ENCODE measurements at regions not wholly inside any gene's neighbourhood (a gene's known extent, or its start where the extent isn't known, plus 50 kb on each side); places are given as distances from the start of the nearest gene placed in this dataset.
"Not testable (repeated sequence)": the region's sequence is repeated elsewhere in the genome, so short reads cannot be mapped to it uniquely, and the experiment has no call there.

DNA sequence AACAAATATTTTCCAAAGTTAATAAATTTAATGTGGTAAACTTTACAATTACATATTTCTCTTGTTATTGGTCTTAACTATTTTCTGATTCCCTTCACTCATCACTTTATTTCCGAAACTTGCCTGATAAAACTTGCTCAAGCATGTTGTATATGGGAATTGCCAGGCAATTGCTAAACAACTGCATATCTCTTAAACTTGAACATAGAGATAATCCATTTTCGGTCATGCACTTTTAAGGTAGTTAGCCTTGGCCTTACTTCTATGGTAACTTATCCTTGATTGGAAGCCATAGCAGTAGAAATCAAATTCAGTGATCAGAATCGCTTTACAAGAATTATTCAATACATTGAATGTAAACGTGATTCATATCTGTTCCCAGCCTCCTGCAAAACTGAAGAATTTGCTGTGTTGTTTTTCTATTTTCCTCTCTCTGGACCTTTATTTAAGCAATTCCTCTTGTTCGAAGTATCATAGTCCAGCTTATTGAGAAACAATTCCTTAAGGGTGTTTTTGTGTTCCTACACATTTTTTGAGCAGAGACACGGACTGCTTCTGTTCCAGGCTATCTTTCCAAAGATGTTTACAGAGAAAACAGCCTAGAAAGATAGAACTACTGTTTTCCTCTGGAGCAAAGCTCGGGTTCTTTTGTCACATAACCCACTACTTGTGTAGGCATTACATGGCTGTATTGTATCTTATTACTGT lies 674.3 kb downstream of the IRS1 start:
- DNase-seq (ENCODE audit: low read depth) = no peak

DNA sequence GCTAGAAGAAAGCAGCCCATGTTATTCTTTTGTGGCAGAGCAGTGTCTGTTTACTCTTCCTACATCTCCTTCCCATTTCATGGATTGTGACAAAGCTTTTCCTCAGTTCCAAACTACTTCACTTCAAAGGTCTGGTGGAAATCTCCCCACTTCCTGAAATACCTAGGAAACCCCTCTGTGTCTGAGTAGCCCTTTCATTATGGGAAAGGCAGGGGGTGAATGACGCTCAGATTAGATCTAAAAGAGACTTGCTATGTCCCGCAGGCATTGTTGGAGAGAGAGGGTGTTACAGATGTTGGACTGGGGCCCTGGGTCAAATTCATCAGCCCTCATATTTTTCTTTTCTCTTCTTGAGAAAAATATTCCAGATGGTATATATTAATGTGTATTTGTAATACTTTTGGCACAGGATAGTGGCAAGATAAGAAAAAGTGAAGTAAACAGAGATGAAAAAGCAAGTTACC lies 675.0 kb downstream of the IRS1 start:
- DNase-seq (ENCODE audit: low read depth) = peak; percentile 61

DNA sequence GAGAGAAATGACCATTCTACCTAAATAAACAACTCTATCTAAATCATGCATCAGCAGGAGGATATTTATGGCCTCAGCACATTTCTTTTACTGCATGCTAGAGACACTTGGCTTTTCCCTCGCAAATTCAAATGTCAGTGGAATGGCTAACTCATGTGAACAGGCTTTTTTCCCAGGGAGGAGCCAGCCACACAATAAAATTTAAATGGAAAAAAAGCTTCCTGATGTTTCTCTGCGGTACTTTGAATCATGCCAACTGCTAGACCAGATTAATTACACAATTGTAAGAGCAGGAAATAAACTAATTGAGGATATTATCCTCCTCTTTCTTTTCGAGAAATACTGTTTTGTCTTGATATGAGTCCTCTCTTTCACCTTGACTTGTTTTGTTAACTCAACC lies 676.3 kb downstream of the IRS1 start:
- peak; percentile 91 for DNase-seq (ENCODE audit: low read depth)

DNA sequence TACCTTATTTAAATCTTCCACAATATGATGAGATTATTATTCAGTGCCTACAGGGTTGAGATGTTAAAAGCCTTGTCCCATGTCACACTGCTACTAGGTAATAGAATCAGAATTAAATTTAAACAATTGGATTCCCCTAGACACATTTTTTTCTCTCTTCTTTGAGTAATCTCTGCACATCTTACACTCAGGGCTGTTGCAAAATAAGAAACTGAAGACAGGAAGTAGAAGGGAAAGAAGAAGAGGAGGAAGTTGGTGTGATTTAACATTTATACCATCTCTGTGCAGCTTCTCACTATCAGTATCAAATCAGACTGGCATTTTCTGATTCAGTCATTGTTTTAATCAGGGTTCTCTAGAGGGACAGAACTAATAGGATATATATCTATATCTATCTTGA lies 677.6 kb downstream of the IRS1 start:
- DNase-seq (ENCODE audit: low read depth) = peak; percentile 9

DNA sequence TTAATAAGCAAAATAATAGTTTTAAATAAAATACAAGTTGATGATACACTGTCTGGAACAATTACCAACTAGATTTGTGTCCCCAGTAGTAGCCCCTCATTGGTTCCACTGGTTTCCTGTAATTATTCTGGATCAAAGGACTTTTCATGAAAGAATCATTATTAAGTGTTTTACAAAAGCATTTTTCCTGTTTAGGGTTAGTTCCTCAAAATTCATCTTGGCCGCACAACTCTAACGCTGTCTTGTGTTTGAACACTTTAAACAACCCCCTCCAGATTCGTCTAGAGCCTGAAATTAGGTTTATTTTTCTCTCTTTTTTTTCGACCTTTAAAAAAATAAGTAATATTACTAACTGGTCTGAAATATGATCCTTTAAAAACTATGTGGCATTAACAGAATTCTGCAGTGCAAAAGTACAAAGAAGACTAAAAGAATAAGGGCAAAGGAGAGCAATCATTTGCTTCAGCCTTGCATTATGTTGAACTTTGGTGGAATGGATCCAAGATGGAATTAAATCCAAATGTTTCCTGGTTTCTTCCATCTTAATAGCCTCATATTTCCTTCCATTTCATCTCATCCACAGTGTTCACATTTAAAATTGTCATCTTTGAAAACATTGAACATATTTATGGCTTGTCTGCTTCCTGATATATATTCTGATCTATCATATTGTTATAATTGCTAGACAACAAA lies 678.4 kb downstream of the IRS1 start:
- DNase-seq (ENCODE audit: low read depth) = peak; percentile 29

DNA sequence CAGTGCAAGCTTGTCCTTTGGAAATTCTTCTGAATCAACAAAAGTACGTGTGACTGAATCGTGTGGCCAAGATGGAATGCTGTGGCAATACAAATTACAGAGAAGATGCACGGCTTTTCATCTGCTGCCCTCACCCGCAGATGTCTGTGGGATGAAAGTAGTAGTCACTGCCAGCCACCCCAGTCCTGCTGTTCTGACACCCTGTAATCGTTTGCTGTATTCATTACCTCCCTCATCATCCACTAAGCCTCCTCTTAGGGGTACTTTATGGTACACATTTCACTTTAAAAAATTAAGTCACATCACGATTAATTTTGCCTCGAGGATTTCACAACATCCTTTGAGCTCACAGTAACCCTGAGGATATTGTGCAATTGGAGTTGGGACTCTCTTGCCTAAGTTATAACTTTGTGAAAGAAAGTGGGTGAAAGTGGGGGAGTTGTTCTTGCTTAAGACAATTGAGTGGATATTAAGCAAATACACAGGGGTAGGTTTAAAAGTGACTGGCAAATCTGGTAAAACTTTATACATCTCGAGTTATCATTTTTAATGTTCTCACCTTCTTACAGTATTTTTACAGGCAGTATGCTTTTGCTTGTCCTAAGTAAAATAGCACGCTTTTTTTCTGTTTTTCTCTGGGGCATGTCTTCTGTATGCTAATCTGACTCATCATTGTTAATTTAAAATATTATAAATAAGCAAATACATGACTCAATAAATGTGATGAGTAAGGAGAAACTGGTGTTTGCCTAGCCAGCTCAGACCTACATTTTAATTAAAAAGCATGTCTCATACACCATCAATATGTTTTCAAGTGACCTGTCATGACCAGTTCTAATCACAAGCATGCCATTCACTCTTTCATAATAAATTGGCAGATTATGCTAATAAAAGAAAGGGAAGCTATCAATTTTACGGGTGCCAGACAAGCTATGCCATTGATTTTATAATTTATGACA lies 680.9 kb downstream of the IRS1 start:
- DNase-seq (ENCODE audit: low read depth) = peak; percentile 93

DNA sequence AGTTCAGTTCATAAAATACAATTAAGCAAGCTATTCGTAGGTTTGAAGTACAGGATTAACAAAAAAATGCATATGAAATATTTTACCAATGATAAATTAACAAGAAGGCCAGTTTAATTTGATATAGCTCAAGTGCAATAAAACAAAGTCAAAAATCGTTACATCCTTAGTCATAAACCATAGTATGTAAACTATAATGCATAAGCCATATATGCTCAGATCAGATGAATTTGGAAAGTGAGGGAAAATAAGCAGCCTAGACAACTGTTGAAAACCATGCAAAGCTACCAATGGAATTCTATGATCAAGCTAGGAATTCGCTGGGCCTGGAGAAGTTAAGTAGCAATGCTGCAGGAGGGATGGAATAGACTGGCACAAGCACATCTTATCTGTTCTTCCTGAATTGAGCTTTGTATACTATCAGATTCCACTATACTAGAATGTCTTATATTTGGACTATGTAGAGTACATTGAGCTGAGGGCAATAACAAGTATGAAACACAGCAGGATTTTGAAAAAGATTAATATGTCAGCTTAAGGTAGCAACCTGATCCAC lies 682.0 kb downstream of the IRS1 start:
- DNase-seq (ENCODE audit: low read depth) = peak; percentile 39

DNA sequence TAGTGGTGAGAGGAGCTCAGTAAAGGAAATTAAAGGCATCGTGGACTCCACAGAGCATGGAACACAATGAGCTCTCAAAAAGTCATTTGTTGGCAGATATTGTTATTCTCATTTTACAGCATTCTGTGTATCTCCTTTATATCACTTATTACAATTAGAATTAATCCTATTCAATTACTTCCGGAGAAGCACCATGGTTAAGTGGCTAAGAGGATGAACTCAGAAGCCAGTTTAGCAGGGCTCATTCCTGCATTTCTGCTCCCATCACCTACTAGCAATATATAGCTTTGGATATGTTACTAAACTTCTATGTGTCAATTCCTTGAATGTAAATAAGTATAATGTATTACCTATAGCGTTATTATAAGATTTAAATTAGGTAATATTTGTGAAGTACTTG lies 683.3 kb downstream of the IRS1 start:
- no peak for DNase-seq (ENCODE audit: low read depth)

DNA sequence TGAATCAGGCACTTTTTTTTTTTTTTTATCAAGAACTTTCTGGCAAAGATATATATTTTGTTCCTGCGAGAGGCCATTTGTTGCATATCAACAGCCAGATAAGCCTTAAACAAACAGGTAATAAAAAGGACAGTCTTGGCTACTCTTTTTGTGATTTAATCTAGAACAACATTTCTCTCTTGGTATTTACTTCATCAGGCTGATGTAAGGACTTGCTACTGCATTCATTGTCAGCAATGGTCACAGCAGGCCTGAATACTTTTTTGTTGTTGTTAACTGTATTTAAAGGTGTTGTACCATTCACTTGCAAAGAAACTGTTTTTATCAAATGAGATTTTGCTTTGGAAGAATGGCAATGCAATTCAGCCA lies 683.8 kb downstream of the IRS1 start:
- DNase-seq (ENCODE audit: low read depth) = peak; percentile 36

DNA sequence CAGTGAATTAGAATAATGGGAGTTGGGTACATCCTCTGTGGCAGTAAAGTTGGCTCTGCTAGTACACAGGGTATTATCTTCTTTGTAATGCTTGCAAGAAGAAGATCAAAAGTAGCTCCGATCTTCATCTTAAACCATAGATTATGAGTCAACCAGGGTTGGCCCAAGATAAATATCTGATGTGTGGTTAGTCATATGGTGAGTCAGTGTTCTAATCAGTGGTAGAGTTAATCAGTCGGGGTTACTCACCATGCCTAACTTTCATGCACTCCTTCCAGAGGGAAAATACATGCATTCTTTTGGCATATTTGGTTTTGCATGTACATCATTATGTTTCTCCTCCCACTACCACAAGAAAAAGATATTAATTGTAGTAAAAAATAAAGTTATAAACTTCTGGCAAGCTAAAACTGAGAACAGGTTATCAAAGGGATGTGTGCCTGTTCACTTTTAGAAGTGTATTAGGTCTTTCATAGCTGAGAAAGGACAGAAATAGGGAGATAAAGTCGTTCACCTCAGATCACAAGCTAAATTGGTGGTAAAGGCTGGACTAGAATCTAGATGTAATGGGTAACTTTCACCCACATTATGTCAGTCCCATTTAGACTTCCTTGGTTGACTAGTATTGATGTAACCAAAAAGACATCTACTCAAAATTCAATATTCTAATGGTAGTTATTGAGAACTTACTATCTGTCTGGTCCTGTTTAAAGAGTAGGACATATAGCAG lies 684.4 kb downstream of the IRS1 start:
- peak; percentile 98 for DNase-seq (ENCODE audit: low read depth)

DNA sequence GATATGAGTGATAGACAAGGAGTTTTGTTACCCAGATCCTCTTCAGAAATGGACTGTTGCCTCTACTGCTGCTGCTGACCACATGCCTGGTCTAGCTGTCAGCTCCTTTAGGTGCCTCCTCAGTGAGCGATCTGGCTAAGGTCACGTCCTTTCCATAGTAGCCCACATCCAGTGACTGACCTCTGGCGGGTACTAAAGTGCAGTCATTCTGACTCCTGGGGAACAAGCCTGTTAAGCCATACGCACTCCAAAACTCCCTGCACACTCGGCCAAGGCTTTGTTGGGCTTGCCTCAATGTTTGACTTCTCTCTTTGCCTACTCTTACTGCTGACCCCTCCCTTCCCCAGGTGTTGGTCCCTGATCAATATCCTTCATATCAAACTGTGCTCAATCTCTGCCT lies 685.2 kb downstream of the IRS1 start:
- peak; percentile 6 for DNase-seq (ENCODE audit: low read depth)

DNA sequence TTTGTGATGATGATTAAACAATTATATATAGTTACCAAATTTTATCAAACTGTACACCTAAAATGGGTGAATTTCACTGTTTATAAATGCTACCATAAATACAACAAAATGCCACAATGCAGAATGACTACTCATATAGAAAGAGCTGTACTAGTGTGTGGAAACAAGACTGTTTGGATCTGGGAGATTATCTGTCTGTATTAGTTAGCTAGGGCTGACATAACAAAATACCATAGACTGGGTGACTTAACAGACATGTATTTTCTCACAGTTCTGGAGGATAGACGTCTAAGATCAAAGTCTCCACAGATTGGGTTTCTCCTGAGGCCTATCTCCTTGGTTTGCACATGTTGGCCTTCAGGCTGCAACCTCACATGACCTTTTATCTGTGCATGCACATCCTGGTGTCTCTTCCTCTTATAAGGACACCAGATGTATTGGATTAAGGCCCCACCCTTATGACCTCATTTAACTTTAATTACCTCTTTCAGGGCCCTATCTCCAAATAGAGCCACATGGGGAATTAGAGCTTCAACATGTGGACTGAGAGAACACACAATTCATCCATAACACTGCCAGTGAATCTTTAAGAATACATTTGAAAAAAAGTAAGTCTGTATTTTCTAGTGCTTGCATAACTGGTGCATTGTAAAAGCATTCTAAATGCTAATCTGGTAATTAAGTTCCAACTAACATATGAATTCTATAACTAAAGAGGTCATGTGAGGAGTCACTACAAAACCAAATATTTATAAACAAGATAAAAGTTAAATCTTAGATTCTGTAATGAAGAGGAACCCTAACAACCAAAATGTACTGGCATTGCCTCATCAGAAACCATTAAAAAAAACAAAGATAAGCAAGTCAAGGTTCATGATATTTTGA lies 699.6 kb downstream of the NYAP2 start:
- DNase-seq (ENCODE audit: low read depth) = no peak

DNA sequence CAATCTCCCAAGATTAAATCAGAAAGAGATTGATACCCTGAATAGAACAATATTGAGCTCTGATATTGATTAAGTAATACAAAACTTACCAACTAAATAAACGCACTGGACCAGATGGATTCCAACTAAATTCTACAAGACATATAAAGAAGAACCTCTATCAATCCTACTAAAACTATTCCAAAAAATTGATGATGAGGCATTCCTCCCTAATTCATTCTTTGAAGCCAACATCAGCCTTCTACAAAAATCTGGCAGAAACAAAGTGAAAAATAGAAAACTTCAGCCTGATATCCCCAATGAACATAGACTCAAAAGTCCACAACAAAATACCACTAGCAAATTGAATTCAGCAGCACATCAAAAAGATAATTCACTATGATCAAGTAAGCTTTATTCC lies 695.5 kb downstream of the NYAP2 start:
- DNase-seq (ENCODE audit: low read depth) = no peak

DNA sequence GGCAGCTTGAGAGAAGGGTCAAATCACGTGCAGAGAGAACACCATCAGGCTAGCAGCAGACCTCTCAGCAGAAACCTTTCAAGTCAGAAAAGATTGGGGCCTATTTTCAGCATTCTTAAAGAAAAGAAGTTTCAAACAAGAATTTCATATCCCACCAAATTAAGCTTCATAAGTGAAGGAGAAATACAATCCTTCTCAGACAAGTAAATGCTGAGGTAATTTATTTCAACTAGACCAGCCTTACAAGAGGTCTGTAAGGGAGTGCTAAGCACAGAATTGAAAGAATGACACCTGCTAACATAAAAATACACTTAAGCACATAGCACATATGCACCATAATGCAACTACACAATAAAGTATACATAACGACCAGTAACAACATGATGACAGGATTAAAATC lies 693.9 kb downstream of the NYAP2 start:
- no peak for DNase-seq (ENCODE audit: low read depth)

DNA sequence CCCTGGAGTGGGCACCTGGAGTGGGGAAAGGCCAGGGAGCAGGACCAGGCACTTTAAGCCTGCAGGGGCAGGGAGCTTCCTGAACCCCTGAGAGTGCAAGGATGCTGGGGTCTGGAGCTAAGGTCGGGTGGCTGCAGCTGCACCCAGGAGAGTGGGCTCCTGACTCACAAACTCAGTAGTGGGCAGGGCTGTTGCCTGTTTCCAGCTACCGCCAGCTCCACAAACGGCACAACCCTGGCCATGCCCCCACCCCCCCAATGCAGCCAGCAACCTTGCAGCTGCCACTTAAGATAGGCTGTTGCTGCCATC lies 688.8 kb downstream of the NYAP2 start:
- DNase-seq (ENCODE audit: low read depth) = no peak

DNA sequence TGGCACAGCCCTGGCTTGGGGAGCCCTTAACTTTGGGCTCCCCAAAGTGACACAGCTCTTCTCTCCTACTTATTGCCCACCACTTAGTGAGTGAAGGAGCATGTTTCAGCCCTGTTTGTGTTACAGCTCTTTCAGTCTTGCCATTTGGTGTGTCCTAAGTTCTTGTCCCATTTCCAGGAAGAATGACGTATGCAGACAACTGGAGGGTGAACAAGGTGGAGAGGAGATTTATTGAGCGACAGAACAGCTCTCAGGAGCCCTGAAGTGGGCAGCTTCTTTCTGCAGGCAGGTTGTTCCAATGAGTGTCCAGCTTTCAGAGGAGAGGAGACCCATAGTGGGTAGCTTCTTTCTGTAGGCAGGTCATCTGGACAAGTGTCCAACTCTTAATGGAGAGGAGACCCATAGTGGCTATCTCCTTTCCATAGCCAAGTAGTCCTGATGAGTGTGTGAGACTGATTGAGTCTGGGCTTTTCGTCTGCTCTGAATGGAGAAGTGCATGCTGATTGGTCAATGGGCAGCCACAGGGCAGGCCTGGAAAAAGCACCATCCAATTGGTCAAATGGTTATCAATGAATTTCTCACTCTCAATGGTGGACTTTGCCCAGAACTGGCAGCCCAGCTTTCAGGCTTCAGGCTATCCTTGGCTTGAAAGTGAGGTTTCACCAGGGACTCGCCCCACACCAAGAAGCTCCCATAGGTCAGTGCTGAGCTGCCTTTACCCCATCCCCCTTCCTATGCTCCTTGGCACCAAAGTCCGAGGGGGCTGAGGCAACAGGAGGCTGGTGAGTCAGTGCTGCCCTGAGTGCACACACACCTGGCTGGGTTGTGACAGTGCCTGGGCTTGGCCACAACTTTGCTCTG lies 688.2 kb downstream of the NYAP2 start:
- DNase-seq (ENCODE audit: low read depth) = no peak

DNA sequence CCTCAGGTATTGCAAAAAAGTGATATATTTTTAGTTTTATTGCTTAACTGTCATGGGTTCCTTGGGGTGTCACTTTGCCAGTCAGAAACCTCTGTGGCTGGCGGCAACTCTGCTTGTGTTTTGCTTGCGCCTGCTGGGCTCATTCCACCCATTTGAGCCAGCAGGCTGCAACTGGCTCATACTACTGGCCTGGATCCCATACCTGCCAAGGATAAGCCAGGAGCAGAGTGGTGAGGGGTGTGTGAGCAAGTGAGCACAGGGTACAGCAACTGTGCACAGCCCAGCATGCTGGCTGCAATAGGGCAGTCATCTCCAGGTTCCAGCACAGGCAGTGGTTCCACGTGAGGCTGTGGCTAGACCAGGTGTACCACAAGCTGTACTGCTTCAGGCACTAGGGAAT lies 687.5 kb downstream of the NYAP2 start:
- DNase-seq (ENCODE audit: low read depth) = no peak

DNA sequence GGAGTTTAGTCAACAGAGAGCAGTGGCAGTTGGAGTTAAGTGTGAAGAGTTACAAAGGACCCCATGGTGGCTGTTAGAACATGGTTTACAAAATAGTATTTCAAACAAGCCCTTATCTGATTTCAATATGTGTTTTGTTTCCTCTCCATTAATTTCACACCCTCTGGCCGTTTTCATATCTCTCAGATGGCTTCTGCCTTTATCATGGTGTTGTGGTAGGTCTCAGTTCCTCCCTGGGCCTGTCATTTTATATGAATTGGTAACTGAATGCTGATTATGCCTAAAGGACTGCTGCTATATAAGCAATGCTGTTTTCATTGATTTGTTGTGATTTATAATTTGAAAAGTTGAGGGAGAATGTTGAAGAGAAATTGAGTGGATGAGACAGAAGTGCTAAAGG lies 686.7 kb downstream of the NYAP2 start:
- no peak for DNase-seq (ENCODE audit: low read depth)

DNA sequence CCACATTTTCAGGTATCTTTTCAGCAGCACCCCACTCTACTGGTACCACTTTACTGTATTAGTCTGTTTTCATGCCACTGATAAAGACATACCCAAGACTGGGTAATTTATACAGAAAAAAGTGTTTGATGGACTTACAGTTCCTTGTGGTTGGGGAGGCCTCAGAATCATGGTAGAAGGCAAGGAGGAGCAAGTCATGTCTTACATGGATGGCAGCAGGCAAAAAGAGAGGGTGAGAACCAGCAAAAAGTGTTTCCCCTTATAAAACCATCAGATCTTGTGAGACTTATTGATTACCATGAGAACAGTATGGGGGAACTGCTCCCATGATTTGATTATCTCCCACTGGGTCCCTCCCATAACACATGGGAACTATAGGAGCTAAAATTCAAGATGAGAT lies 685.9 kb downstream of the NYAP2 start:
- DNase-seq (ENCODE audit: low read depth) = not testable (repeated sequence)

DNA sequence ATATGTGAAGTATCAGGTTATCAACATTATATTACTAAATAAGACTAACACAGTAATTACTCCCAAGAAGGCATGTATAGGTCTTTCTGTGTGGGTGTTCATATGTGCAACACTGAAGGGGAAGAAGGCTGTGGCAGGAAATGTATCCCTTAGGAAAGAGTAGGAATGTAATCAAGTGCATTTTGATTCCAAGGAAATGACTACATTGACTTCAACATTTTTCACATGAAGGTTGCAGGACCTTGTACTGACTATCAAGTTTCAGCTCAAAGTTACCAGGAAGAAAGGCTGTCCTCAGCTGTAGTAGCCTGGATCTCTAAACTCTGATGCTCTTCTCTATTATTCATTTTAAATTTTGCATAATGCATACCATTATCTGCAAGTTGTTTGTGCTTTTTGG lies 680.8 kb downstream of the NYAP2 start:
- DNase-seq (ENCODE audit: low read depth) = peak; percentile 84
